ENCODE measurements at regions not wholly inside any gene's neighbourhood (a gene's known extent, or its start where the extent isn't known, plus 50 kb on each side); places are given as distances from the start of the nearest gene placed in this dataset.

DNA sequence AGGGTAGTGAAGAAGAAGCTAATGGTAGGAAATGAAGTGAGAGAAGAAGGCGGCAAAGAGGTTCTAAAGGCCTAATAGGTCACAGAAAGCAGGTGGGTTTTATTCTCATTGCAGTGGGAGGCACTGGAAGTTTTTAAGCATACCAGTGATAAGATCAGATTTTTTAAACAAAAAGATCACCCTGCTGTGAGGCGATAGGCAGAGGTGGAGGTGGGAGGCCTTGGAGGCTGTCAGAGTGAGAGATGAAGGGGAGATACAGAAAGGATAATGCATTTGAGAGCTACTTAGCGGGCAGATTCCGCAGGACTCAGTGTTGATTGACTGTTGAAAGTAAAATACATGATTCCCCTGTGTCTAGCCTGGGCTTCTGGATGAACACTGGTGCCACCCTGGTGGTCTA is 116.7 kb upstream of the FRY start:
- TF ChIP-seq, protein P1, sequence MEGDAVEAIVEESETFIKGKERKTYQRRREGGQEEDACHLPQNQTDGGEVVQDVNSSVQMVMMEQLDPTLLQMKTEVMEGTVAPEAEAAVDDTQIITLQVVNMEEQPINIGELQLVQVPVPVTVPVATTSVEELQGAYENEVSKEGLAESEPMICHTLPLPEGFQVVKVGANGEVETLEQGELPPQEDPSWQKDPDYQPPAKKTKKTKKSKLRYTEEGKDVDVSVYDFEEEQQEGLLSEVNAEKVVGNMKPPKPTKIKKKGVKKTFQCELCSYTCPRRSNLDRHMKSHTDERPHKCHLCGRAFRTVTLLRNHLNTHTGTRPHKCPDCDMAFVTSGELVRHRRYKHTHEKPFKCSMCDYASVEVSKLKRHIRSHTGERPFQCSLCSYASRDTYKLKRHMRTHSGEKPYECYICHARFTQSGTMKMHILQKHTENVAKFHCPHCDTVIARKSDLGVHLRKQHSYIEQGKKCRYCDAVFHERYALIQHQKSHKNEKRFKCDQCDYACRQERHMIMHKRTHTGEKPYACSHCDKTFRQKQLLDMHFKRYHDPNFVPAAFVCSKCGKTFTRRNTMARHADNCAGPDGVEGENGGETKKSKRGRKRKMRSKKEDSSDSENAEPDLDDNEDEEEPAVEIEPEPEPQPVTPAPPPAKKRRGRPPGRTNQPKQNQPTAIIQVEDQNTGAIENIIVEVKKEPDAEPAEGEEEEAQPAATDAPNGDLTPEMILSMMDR (IDR thresholded peaks at IDR 0.05): no peak
- TF ChIP-seq EZH2 (IDR thresholded peaks at IDR 0.05; ENCODE audit: borderline replicate concordance, insufficient read depth, low read depth, low read length, poor library complexity, severe bottlenecking): no peak

Data from B cell (primary cell).